Keratinocyte (primary cell): ENCODE measurements at regions not wholly inside any gene's neighbourhood (a gene's known extent, or its start where the extent isn't known, plus 50 kb on each side); places are given as distances from the start of the nearest gene placed in this dataset.

Experiments used
- DNase-seq: peaks from one replicate; pipeline ENCODE4 v3.0.0-alpha.2; 2011; ENCODE audit warnings: low read depth, missing footprints, low spot score
- FAIRE-seq: peaks from 2 replicates; lab custom pipeline; 2011; peaks lifted over from hg19 to GRCh38; lab: Jason Lieb, UNC
- H2AFZ ChIP-seq: 2 replicates; pipeline ENCODE4 v1.6.0; 2012; ENCODE audit warnings: low read length, control low read depth, inconsistent platforms; ENCODE audit not compliant: control insufficient read depth
- H3K27ac ChIP-seq: 2 replicates; pipeline ENCODE4 v1.5.1; 2011; ENCODE audit warnings: low read length; ENCODE audit not compliant: control insufficient read depth, insufficient read depth
- H3K27me3 ChIP-seq: 3 replicates; pipeline ENCODE4 v1.6.0; 2011; ENCODE audit warnings: low read length; ENCODE audit not compliant: control insufficient read depth, insufficient read depth; ENCODE audit errors: extremely low read depth
- H3K36me3 ChIP-seq, 2 experiments: 2 replicates in 1 of 2; 3 replicates in 1 of 2; pipeline ENCODE4 v1.5.1; 2011; ENCODE audit warnings: low read length in 2 of 2, mild to moderate bottlenecking in 1 of 2; ENCODE audit not compliant: control insufficient read depth in 2 of 2, insufficient read depth in 2 of 2; ENCODE audit errors: extremely low read depth in 1 of 2
- H3K4me1 ChIP-seq: 3 replicates; pipeline ENCODE4 v1.5.1; 2011; ENCODE audit warnings: low read length; ENCODE audit not compliant: control insufficient read depth, insufficient read depth; ENCODE audit errors: extremely low read depth
- H3K4me2 ChIP-seq: 3 replicates; pipeline ENCODE4 v1.6.0; 2011; ENCODE audit warnings: low read depth, low read length; ENCODE audit not compliant: control insufficient read depth, insufficient read depth; ENCODE audit errors: extremely low read depth
- H3K4me3 ChIP-seq, 3 experiments: fragments of 200-600 bp in 1 of 3; sonication (generic) in 1 of 3; 2 replicates in 2 of 3; 3 replicates in 1 of 3; pipeline ENCODE4 v1.5.1; 2011 to 2016; ENCODE audit warnings: low read length in 3 of 3, mild to moderate bottlenecking in 3 of 3, control low read depth in 2 of 3, inconsistent platforms in 1 of 3, low read depth in 1 of 3, mixed read lengths in 1 of 3, mixed run types in 1 of 3, moderate library complexity in 1 of 3; ENCODE audit not compliant: control insufficient read depth in 2 of 3, insufficient read depth in 2 of 3; ENCODE audit errors: extremely low read depth in 1 of 3
- H3K79me2 ChIP-seq: 2 replicates; pipeline ENCODE4 v1.6.0; 2012; ENCODE audit warnings: low read length; ENCODE audit not compliant: control insufficient read depth, insufficient read depth
- H3K9ac ChIP-seq: 3 replicates; pipeline ENCODE4 v1.6.0; 2011; ENCODE audit warnings: low read length; ENCODE audit not compliant: control insufficient read depth, insufficient read depth; ENCODE audit errors: extremely low read depth
- H3K9me1 ChIP-seq: 3 replicates; pipeline ENCODE4 v1.6.0; 2011; ENCODE audit warnings: low read length; ENCODE audit not compliant: control insufficient read depth, insufficient read depth; ENCODE audit errors: extremely low read depth
- H3K9me3 ChIP-seq: 2 replicates; pipeline ENCODE4 v1.5.1; 2012; ENCODE audit warnings: low read depth, low read length; ENCODE audit not compliant: control insufficient read depth
- H4K20me1 ChIP-seq: 3 replicates; pipeline ENCODE4 v1.6.0; 2011; ENCODE audit warnings: low read length; ENCODE audit not compliant: control insufficient read depth, insufficient read depth; ENCODE audit errors: extremely low read depth
- CTCF ChIP-seq, 3 experiments: IDR thresholded peaks in 1 of 3; conservative IDR thresholded peaks in 1 of 3; optimal IDR thresholded peaks in 1 of 3; 2 replicates in 2 of 3; 3 replicates in 1 of 3; pipeline versions ENCODE3 to v1.5.1; 2011; ENCODE audit warnings: low read length in 3 of 3, mild to moderate bottlenecking in 3 of 3, moderate library complexity in 2 of 3, control low read depth in 1 of 3, inconsistent platforms in 1 of 3; ENCODE audit not compliant: insufficient read depth in 2 of 3; ENCODE audit errors: extremely low read depth in 1 of 3
- EZH2 ChIP-seq: IDR thresholded peaks from one replicate; pipeline ENCODE4 v1.6.1; 2012; ENCODE audit warnings: inconsistent platforms, mild to moderate bottlenecking, low read length, moderate library complexity
- dilution Hi-C: fragments of 300-500 bp; cut with MboI; formaldehyde crosslinking; loops from one replicate; pipeline ENCODE4 v1.7.0; 2020; ENCODE audit warnings: low sequenced_read_pairs; ENCODE audit not compliant: extremely low pct_ligation_motif_present

- Histone ChIP-seq H3K36me3 (no peaks in the 10 kb centered on the region), H3K27ac (no peak overlapping the region), H3K79me2 (no peaks in the 10 kb centered on the region), H3K27me3 (no peaks in the 10 kb centered on the region), H3K9me3 (no peaks in the 10 kb centered on the region), H2AFZ (no peak overlapping the region), H3K4me1 (no peaks in the 10 kb centered on the region), H3K4me2 (no peak overlapping the region), H3K4me3 (no peak overlapping the region), H3K9me1 (no peaks in the 10 kb centered on the region), H4K20me1 (no peaks in the 10 kb centered on the region), H3K9ac (no peak overlapping the region)
- no peak for TF ChIP-seq CTCF (optimal IDR thresholded peaks at IDR 0.05 in 1 of 3, IDR thresholded peaks at IDR 0.05 in 1 of 3, conservative IDR thresholded peaks at IDR 0.05 in 1 of 3; ENCODE audit: extremely low read depth in 1 of 3, insufficient read depth in 2 of 3, low read length in 3 of 3)
- DNase-seq (no peak), FAIRE-seq (no peak)
- dilution Hi-C loops = no loop called here
These were observed 284.4 kb downstream of the TCF7L2 start for GRCh38 chr10:113234481-113234880.

- H2AFZ ChIP-seq = no peak overlapping the region
- H3K9me3 ChIP-seq = no peaks in the 10 kb centered on the region
- no peak overlapping the region for H3K4me2 ChIP-seq
- no peaks in the 10 kb centered on the region for H3K9me1 ChIP-seq
- H4K20me1 ChIP-seq = no peaks in the 10 kb centered on the region
- dilution Hi-C loops = no loop called here
- H3K27ac ChIP-seq = no peak overlapping the region
- H3K4me1 ChIP-seq = no peaks in the 10 kb centered on the region
- TF ChIP-seq CTCF (optimal IDR thresholded peaks at IDR 0.05 in 1 of 3, IDR thresholded peaks at IDR 0.05 in 1 of 3, conservative IDR thresholded peaks at IDR 0.05 in 1 of 3; ENCODE audit: extremely low read depth in 1 of 3, insufficient read depth in 2 of 3, low read length in 3 of 3) = no peak
- TF ChIP-seq EZH2 = no peak
- FAIRE-seq = no peak
- H3K79me2 ChIP-seq = no peaks in the 10 kb centered on the region
- no peaks in the 10 kb centered on the region for H3K27me3 ChIP-seq
- H3K9ac ChIP-seq = no peak overlapping the region
- DNase-seq = no peak
- H3K36me3 ChIP-seq = no peaks in the 10 kb centered on the region
- no peak overlapping the region for H3K4me3 ChIP-seq
These were observed 285.5 kb downstream of the TCF7L2 start for GRCh38 chr10:113235508-113235907.
